HG03103 (cell line): ENCODE measurements at regions not wholly inside any gene's neighbourhood (a gene's known extent, or its start where the extent isn't known, plus 50 kb on each side); places are given as distances from the start of the nearest gene placed in this dataset.

Source experiments
- ATAC-seq: cut with Tn5 transposase; IDR thresholded peaks from one replicate; pipeline ENCODE4 v1.9.1; 2021; ENCODE audit warnings: low read depth; ENCODE audit not compliant: unreplicated experiment

DNA sequence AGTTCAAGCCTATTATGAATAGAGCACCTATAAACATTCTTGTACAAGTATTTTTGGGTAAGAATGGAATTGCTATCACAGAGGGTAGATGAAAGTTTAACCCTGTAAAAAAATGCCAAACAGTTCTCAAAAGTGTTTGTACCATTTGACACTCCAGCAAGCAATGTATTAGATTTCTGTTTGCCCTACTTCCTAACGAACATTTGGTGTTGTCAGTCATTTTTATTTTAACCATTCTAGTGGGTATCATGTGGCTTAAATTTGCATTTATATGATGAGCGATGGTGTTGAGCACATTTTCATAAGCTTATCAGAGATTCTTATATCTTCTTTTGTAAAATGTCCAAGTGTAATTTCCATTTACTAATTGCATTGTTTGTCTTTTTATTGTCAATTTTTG, 608.2 kb upstream of the ACVR2A start:
- no peak for ATAC-seq

DNA sequence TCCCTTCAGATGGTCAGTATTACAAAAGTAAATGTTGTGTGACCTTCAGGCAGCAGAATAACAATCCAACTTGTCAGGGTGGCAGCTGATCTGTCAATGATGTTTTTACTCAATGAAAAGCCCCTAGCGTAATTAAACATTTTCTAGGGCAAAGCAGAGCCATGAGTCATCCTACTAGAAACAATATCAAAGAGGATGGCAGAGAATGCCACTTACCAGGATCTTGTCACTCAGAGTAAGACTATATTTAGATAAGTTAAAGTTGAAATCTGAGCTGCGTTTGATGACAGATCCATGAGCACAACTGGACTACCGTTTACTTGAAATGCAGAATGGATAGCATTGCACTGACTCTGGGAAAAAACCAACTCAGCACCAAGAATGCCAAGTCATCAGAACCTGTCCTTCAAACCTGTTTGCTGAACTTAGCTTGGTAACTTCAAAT, 612.6 kb upstream of the ACVR2A start:
- ATAC-seq = no peak

DNA sequence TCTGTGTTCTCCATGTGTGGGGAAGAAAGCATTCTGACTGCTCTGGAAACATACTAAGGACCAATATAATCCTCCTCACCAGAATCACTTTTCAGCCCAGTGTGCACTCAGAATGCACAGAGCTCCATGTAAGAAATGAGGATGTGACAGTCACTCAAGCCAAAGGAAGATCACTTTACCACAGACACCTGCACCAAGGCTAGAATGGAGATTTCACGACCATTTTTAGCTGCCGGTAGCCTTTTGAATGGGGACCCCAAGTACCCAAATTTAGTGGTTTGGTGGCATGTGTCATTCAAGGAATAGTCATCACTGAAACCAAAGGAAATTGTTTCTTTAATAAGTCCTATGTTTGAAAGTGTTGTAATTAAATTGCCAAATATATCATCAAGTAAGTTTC, 613.2 kb upstream of the ACVR2A start:
- ATAC-seq = peak; percentile 53

GRCh38 chr2:147231081-147231480, 613.7 kb upstream of the ACVR2A start:
- no peak for ATAC-seq

GRCh38 chr2:147227313-147227712, 617.5 kb upstream of the ACVR2A start:
- no peak for ATAC-seq

GRCh38 chr2:147224070-147224469, 620.8 kb upstream of the ACVR2A start:
- ATAC-seq = no peak

DNA sequence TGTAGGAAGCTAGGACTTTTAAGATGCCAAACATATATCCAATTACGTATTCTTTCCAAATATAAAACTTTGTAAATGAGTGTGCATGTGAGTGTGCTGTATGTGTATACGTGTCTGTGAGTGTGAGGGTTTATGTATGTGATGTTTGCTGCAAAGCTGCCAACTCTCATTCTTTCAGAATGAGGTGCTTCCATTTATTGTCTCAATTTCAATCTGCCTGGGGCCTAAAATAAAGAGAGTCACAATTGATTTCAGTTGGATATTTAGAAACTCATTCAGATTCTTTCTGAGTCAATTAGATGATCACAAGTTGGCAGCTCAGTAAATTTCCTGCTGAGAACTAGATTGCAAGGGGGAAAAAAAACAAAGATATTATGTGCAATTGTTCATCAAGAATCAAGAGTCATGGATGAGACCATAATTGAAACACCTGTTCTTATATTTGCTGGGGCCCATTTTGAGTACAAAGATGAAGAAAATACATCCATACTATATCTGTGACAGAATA, 621.2 kb upstream of the ACVR2A start:
- ATAC-seq = no peak

DNA sequence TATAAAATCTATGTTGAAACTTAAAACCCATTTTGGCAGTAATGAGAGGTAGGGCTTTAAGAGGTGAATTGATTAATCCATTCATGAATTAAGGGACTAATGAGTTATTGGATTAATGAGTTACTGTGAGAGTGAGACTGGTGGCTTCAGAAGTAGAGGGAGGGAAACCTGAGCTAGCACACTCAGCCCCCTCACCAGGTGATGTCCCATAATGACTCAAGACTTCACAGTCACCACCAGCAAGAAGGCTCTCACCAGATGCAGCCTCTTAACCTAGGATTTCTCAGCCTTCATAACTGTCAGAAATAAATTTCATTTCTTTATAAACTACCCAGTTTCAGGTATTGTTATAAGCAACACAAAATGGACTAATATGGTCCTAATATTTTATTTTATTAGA, 621.7 kb upstream of the ACVR2A start:
- ATAC-seq = no peak

GRCh38 chr2:147222506-147222905, 622.3 kb upstream of the ACVR2A start:
- no peak for ATAC-seq

DNA sequence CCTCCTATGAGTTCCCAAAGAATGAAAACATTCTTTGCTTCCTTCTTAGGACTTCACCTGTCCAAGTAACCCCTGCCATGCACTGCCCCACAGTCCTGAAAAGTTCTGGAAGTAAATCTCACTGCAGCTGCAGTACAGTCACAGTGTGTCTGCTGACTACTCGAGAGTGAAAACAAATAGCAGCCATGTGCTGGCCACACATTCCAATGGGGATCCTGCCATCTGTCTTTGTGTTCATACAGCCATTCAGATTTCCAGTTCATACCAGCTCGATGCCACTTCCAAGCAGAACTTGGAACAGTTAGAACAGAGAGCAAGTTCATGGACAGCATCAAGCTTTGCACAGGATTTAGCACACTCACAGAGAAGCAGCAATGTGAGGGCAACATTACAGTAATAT, 629.9 kb upstream of the ACVR2A start:
- no peak for ATAC-seq

- ATAC-seq = no peak
Measured at GRCh38 chr2:147211484-147211883, 633.3 kb upstream of the ACVR2A start.

- ATAC-seq = no peak
Measured at GRCh38 chr2:147204102-147204501, 640.7 kb upstream of the ACVR2A start.

DNA sequence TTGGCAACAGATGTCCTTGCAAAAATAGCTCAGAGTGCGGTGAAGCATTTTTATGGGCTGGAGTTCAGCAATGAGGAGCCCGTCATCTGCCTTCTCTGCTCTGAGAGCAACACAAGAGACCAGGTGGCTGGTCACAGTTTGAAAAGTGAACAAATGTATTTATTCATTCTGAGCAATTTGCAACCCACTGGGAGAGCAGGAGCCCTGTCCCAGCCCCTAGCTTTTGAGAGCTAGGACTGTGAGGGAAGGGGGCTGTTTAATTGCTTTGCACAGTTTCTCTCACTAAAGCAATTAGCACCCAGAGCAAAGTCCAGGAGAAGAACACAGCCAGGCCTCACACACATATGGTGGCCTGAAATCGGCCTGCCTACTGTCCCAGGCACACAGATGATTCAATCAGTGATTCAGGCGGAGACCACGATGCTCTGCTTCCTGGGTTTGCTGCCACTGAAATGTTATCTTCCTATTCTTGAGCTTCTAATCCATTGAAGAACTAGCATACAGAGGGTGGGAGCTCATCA, 646.1 kb upstream of the ACVR2A start:
- no peak for ATAC-seq

DNA sequence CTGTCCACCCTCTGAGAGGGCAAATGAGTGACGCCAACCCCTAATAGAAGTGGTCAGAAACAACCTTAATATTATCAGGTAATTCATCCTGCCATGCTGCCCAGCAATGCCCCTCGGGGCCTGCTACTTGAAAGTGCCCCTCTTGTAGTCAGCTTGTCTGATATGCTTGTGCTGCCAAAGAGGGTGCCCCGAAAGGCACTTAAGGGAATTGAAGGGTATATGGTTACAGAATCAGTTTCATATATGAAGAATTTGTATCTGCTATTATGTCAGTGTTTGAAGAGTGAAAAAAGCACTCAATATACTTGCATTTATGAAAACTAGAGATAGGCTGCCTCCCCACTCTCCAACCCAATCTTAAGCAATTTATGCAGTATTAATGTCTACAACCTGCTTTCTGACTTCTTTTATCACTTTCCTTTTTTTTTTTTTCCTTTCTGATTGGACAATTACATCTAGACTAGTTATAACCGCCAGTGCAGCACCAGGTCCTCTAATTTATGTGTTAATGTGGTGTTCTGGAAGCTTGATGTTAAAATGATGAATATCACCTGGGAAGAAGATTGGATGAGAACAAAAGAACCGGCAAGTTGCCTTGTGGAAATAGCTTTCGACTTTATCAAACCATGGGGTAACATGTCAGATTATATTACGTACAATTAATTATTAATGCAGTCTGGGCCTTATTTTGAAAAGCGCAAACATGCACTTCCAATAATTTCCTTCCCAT, 646.9 kb upstream of the ACVR2A start:
- ATAC-seq = no peak

GRCh38 chr2:147182260-147182659, 662.6 kb upstream of the ACVR2A start:
- peak; percentile 45 for ATAC-seq

DNA sequence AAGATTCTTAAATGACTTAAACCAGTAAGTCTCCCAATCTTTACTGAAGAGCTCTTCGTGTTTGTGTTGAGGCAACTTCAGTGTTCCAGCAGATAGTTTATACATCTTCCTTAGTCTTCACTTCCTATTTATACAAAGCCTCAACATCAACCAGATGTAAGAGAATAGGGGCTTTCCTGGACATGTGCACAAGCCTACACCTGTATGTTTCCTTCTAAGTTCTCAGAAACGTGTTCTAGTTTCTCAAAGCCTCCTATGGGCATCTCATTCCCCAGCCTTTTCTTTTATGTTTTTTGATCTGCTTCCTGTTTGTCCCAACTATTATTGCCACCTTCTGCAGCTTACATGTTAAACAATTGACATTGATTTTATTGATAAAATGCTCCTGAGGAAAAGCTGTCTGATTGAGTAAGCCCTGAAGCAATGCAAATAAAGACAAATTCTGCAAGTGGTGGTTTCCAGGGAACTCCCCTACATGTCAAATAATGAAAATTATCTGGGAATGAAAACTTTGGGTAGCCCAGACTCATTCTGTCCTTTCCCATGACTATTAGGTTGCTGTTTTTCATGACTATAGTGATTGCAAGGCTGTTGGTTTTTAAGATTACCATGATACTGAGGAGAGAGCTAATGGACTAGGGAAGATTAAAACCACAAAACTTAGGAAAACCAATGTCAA, 663.3 kb upstream of the ACVR2A start:
- peak; percentile 54 for ATAC-seq

- no peak for ATAC-seq
Measured at GRCh38 chr2:147177071-147177857, 667.6 kb upstream of the ACVR2A start.

DNA sequence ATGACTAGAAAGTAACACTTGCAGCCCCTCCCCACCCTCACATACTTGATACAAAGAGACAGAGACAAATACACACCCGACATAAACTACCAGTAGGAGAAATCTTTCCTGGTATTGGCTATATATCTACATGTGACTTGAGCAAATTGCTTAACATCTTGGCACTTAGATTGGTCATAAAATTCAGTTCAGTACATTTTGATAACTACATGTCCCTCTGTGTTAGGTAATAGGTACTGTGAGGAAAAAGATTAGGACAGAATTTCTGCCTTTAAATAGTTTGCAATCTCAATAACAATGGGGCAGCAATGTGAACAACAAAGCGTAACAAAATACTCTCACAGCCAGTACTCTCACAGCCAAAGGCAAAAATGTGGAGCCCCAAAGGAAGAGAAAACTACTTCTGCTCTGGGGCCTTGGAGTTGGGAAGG, 670.0 kb upstream of the ACVR2A start:
- no peak for ATAC-seq

GRCh38 chr2:147173798-147174197, 671.0 kb upstream of the ACVR2A start:
- no peak for ATAC-seq

GRCh38 chr2:147173189-147173581, 671.6 kb upstream of the ACVR2A start:
- ATAC-seq = no peak
